GM18507 (cell line): ENCODE measurements at regions not wholly inside any gene's neighbourhood (a gene's known extent, or its start where the extent isn't known, plus 50 kb on each side); places are given as distances from the start of the nearest gene placed in this dataset.

Source experiments
- DNase-seq: peaks from one replicate; pipeline ENCODE4 v3.0.0; 2011; ENCODE audit warnings: low read depth; ENCODE audit not compliant: insufficient read length; ENCODE audit errors: extremely low spot score
- FAIRE-seq: peaks from 2 replicates; lab custom pipeline; 2011; peaks lifted over from hg19 to GRCh38; lab: Jason Lieb, UNC

DNA sequence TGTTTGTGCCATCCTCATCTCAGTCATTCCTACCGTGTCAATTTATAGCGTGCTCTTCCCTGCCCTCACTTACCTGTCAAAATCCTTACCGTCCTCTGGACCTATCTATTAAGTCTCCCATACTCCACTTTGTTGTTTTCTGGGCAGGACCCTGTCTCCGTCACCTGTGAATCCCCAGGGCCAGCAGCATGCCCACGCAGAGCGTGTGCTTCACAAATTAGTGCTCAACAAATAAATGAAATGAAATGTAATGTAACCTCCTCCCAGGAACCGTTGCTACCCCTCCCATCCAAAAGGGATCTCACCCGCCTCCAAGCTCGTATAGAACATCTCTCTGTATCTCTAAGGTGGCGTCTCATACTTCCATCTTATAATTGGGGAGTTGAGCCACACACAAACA is 589.9 kb upstream of the MGMT start:
- DNase-seq, result no peak

DNA sequence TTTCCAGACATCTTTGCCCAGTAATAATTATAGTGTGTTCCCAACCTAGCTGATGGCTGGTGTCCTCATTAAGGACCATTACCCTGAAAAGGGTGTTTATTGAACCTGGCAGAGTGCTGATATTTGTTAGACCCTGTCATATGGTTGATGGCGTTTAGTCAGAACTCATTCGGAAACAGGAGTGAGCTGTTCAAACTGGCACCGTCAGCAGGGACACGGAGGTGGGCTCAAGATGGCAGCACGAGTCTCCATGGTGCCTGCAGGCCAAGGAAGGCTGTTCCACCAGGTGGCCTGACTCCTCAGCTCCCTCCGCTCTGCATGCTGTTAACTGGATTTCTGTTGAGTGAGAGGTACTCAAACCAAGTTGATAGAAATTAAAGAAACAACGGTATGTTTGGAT is 589.1 kb upstream of the MGMT start:
- DNase-seq, result no peak
- no peak for FAIRE-seq

More for the DNA sequence above, 589.9 kb upstream of the MGMT start:
- FAIRE-seq, result no peak

DNA sequence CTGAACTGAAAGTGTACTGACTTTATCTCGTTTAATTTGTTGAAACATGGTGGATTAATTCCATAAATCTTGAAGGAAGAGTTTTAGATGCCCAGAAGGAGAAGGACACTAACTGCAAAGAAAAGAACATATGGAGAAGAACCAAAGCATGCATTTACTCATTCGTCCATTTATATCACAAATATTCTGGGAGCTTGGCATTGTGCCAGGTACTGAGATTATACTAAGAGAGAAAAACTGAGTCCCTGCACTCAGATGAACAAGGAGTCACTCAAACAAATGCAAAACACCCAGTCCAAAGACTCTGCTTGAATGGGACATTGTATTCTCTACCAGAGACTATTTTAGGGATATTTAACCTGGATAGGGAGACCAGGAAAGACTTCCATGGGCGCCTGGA is 588.0 kb upstream of the MGMT start:
- DNase-seq (no peak), FAIRE-seq (no peak)

DNA sequence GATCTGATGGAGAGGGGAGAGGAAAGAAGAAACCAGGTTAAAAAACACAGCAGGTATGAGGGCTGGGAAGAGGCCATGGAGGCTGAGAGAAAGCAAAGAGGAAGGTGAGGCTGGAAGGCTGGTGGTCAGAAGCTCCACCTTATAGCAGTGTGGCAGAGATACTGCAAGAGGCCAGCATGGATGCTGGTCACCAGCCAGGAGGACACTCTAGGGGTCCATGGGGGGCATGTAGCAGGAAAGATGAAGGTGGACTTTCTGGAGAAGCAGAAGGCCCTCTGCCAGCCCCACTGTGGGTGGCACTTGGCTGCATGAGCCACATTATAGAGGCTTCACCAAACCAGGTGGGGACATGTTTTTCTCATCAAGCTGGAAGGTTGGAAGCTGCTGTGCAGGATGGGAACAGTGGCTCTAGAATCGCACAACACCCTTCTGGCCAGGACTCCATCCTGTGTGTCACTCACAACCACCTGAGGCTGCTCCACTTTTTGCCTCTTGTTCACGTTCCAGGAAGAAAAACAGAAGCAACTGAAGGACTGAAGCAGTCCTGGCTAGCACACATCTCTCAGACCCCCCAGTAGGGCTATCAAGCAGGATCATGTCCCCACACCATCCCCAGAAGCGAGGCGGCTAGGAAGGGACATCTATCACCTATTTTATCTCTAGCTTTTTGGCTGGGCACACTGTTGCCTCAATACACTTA is 587.5 kb upstream of the MGMT start:
- FAIRE-seq, result no peak
- no peak for DNase-seq

DNA sequence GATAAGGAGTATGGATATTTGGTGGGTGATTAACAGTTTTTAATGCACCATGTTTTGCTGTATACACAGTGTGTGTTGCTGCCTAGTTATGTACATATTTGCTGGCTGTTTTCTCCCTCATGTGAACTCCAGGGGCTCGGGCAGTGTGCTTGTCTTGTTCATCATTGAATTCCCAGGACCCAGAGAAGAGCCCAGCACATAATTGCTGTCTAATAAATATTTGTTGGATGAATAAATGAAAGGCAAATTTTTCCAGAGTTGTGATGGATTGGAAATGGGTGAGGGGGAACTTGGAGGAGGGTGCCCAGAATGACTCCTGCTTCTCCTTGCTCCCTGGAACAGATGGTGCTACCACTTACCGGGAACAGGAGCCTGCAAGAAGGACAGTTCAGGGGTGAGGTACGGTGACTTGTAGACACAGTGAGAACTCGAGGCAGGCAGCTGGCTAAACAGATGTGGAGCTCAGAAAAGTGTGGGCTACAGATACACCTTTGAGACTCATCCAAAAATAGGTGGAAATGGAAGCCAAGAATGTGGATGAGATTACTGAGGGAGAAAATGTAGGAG is 586.8 kb upstream of the MGMT start:
- DNase-seq, result no peak
- FAIRE-seq, result no peak

DNA sequence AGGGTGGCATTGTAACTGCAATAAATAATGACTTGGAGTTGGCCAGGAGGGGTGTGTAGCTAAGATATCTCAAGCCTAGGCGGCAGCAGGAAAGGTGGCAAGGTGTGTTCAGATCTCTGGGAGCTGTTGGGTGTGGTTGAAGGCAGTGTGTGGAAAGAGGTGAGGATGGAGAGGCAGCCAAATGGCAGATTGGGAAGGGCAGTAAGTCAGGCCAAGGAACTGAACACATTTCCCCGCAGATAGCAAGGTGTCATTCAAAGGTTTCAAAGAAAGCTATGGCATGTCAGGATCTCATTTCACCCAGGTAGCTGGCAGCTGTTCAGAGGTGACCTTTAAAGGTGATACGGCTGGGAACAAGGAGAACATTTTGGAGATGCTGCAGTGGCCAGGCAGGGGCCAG is 586.0 kb upstream of the MGMT start:
- DNase-seq (no peak), FAIRE-seq (no peak)

DNA sequence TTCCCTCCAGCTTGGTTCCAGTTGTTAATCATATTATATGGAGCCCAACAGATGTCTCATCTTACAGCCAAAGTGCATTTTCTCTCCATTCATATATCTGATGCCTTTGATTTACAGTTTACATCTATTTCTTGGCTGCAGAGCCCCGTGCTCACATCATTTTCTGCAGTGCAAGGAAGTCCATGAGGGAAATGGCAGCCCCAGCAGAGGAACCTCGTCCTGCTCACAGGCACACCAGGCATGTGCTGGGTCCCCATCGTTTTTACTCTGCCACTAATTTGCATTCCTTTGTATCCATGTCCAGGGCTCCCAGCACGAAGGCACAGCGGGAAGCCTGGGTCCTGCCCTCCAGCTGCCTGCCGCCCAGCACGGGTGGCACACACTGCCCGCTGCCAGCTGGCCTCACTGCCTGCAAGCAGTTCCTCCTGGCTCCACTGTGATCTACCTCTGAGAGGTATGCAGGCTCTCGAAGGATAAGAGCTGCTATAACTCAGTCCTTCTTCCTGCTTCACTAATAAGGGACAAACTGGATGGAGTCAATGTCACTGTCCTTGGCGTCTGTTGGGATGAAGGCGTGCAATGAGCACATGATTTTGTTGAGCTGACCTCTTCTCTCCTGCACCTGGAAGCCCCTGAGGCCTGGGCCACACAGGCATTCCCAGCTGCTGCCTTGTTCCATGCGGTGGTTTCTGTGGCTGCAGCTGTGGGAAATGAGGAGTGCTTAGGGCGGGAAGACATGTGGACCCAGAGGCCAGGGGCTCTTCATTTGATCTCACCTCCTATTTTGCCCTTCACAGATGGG is 583.6 kb upstream of the MGMT start:
- FAIRE-seq, result no peak
- no peak for DNase-seq

DNA sequence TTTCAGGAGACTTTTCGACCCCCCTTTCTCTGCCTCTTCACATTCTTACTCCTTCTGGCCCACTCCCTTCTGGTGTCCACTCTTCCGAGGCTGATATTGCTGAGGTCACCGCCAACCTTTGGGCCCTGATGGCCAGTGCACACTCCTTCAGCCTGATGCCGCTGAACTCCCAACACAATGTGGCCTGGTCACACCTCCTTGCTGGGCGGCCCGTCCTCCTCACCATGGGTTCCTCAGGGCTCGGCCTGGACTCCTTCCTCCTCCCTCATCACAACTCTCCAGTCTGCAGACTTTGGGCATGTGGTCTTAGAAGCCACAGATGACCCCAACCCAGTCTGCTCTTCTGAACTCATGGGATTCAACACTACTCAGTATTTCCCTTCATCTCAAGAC is 583.0 kb upstream of the MGMT start:
- DNase-seq (no peak), FAIRE-seq (no peak)

DNA sequence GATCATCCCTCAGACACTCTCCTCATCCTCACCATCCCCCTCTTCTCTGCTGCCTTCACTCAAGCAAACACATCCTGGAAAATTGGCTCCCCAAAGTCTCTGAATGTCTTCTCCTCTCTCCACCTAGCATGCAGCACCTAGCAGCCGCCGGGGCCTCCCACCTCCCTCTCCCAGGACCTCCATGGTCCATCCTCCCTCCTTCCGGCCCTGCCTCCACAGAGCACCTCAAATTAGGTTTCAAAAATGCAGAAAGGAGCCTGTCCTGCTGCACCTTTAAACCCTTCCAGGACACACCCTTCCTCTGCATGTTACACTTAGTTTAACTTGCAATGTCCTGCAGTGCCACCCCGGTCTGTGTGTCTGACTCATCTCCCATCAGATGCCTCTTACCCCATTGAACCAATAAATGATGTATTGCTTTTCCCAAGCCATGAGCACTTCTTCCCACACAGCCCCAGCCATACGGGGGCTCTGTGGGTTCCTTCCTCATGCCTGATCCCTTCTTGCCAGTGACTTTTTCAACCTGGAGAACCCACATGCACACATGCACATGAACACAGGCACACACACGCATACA is 582.5 kb upstream of the MGMT start:
- FAIRE-seq, result no peak
- DNase-seq, result no peak

DNA sequence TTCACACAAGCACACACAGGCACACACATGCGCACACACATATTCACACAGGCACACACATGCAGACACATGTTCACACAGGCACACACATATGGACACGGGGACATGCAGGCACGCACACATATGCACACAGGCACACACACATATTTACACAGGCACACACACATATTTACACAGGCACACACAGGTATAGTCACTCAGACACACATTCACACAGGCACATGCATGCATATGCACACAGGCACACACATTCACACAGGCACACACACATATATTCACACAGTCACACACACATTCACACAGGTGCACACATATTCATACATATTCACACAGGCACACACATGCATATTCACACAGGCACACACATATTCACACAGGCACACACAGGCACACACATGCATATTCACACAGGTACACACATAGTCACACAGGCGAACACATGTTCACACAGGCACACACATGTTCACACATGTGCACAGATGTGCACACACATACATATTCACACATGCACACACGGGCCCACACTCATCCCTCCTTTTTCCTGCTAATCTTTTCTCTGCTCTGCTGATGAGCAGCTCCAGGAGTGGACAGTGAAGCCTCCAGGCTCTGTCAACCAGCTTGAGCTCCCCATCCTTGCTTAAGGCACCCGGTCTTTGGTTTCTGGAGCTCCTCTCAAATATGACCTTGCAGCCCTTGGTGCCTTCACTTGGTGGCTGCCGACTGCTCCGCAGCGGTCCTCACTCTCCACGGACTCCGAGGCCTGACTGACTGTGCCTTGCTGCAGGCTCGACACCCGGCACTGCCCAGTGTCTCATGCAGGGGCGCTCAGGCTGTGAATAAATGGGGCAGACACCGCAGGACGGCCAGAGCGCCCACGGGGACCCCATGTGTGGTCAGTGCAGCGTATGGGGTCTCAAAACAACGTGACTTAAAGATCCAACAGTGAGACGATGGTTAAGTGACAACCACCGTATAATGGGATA is 581.2 kb upstream of the MGMT start:
- FAIRE-seq, result no peak
- DNase-seq, result no peak

DNA sequence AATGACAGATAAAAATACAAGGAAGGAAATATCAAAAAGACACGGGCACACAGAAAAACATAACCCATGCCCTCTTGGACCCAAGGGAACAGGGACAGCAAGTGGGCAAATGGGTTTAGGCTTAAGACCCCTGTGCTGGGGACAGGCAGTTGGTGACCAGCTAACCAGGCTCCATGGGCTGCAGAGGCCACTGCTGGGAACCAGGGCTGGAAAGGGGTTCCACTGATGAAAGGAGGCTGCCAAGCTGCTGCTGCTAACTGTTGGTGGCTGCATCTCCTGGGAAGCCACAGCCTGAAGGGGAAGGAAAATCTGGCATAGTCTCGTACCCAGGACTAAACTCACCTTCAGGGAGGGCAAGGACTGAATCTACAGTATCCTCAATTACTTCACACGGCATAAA is 579.2 kb upstream of the MGMT start:
- no peak for FAIRE-seq

DNA sequence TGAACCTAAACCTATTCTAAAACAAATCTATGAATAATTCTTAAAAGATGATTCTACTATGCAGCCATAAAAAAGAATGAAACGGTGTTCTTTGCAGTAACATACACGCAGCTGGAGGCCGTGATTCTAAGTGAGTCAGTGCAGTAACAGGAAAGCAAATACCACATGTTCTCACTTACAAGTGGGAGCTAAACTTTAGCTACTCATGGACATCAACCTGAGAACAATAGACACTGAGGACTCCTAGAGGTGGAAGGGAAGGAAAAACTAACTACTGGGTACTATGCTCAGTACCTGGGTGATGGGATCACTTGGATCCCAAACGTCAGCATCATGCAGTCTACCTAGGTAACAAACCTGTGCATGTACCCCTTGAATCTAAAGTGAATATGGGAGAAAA is 575.0 kb upstream of the MGMT start:
- DNase-seq, result no peak
- no peak for FAIRE-seq

More for the DNA sequence above, 579.2 kb upstream of the MGMT start:
- DNase-seq, result no peak

DNA sequence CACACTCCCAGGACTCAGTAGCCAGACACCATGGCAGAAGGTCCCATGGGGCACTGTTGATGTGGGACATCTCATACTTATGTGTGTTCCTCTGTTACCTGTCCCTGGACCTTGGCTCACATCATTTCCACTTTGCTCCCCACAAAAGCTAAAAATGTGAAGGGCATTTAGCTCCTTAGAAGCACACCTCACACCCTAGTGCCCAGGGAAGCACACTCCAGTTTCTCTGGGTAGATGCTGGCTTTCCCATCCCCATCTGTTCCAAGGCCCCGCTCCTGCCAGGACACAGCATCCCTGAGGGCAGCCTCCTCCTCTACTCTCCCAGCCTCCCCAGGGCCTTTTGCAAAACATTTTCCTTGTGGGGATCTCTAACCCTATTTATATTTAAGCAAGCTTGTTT is 572.4 kb upstream of the MGMT start:
- FAIRE-seq, result no peak
- DNase-seq, result no peak

DNA sequence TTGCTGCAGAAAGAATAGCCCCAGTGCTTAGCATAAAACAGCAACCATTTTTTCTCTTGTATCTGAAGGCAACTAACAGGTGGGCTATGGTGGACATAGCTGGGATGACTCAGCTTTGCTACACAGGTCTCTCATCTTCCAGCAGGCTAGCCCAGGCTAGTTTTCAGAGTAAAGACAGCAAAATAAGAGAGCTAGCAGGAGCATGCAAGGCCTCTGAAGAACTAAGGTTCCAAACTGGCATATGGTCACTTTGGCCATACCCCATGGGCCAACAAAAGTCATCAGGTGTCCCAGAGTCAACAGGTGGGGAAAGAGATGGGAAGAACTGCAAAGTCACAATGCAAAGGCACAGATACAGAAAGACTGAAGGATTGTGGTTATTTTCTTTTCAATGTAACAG is 571.6 kb upstream of the MGMT start:
- DNase-seq (no peak), FAIRE-seq (no peak)

DNA sequence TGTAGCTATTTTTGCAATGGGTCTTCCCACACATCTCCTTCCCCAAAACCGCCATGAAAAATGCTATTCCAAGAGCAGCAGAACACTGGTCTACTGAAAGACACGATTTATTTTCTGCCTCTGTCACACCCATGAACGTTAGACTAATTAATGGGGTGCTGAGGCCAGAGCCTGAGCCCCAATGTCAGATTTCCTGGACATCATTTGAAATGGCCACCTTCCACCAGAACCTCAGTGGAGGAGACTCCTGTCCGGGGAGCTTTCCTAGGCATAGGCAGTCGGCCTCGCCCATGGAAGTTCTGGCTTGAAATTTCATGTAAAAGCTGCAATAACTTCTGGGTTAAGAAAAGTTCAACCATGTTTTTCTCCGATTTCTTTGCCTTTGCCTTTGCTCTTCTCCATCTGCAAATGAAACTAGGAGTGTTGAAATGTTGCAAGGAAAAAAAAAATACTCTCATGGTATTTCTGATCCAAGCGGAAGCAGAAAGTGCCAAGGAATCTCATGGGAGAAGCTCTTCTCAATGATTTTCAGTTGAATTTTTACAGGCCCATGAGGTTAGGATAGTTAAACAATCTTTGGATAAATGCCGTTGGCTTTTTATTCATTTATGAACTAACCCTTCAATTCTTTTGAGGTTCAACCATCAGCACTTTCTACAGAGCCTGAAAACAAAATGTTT is 570.8 kb upstream of the MGMT start:
- DNase-seq, result no peak
- no peak for FAIRE-seq

DNA sequence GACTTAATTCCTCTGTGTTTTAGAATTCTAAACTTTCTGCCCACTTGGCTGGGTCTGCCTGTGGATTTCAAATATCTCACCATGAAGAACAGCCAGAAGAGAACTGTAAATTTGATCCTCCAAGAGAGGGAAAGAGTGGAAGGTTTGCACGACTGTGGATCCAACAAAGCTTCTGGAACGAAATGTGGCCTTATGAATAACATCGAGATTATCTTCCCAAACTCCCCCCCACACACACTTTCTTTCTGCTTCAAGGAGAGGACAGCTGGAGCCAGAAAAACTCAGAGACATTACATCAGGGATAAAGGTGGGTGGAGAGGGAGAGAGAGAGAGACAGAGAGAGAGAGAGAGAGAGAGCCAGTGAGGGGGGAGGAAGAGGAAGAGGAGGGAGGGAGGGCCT is 570.1 kb upstream of the MGMT start:
- no peak for FAIRE-seq

DNA sequence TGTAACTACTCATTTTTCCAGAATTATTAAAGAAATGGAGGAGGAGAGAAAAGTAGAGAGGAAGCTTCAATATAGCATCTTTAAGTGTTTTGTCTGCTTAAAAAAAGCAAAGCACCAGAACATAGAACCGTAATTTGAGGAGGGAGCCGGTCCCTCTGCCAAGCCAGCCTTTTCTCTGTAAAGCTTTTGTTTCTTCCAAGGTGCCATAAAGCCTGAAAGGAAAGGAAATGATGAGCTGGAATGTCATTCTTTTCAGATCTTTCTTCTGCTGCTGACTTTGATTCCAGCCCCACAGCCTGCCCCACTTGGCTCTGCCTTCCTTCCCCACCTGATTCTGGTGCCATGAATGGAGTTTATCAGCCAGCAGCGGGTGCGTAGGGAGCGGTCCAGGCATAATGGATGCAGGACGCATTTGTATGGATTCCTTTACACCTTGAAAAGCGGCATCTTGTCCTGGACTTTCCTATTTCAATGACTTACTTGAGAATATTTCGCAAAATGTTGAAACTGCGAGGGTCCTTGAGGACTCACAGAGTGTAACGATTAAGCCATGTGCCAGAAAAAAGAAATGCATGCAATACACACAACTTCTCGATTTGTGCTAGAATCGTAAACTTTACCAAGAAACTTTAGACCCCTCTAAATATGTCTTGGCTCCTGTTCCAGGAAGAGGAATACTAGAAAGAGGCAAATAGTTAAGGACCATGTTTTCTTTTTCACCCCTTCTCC is 569.5 kb upstream of the MGMT start:
- FAIRE-seq (no peak), DNase-seq (no peak)

More for the DNA sequence above, 570.1 kb upstream of the MGMT start:
- DNase-seq, result no peak
